GM12892 (cell line): ENCODE measurements at regions not wholly inside any gene's neighbourhood (a gene's known extent, or its start where the extent isn't known, plus 50 kb on each side); places are given as distances from the start of the nearest gene placed in this dataset.

ENCODE experiments used
- POLR2A ChIP-seq: IDR thresholded peaks from 2 replicates; pipeline ENCODE4 v1.6.1; 2011; ENCODE audit warnings: low read depth, low read length, control low read depth
- POLR2AphosphoS5 ChIP-seq: IDR thresholded peaks from 2 replicates; pipeline ENCODE4 v1.6.1; 2011; ENCODE audit warnings: low read depth, low read length, control low read depth
- TAF1 ChIP-seq: IDR thresholded peaks from 2 replicates; pipeline ENCODE4 v1.6.1; 2011; ENCODE audit warnings: low read depth, mild to moderate bottlenecking, control low read depth, low read length, borderline replicate concordance

DNA sequence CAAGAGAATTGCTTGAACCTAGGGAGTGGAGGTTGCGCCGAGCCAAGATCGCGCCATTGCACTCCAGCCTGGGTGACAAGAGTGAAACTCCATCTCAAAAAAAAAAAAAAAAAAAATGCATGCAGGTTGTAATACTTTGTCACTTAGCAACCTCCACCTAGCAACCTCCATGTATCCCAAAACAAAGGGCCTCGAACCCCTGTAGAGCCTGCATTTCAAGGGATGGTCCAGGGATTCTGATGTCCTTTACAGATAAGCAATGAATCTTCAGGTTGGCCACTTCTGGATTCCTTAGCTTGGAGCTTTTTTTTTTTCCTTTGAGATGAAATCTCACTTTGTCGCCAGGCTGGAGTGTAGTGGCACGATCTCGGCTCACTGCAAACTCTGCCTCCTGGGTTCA, 1211.0 kb downstream of the TYW1 start:
- TF ChIP-seq POLR2A (no peak), TAF1 (no peak), POLR2AphosphoS5 (no peak)
